Activated naive CD8-positive, alpha-beta T cell treated with anti-CD3 and anti-CD28 coated beads, Interleukin-2, amount 10 ng/mL, durations not matched to agents 7 days and 5 days (primary cell): ENCODE measurements at regions not wholly inside any gene's neighbourhood (a gene's known extent, or its start where the extent isn't known, plus 50 kb on each side); places are given as distances from the start of the nearest gene placed in this dataset.

Experiments used
- ATAC-seq: fragments of 150-1000 bp; cut with Tn5 transposase; one replicate; pipeline ENCODE4 v1.10.0; 2021; ENCODE audit warnings: low read depth, moderate library complexity
- POLR2A ChIA-PET: fragments of 350-600 bp; sonication (Branson Sonifier 250); formaldehyde crosslinking; loops from one replicate; lab custom pipeline; 2021; ENCODE audit warnings: antibody characterized with exemption; lab: Charles Lee
- DNase-seq: peaks from one replicate; pipeline ENCODE4 v3.0.0; 2021
- H3K27ac Mint-ChIP-seq: one replicate; pipeline ENCODE4 v1.8.0; 2022; ENCODE audit warnings: mild to moderate bottlenecking, mixed read lengths
- H3K27me3 Mint-ChIP-seq: one replicate; pipeline ENCODE4 v1.8.0; 2022; ENCODE audit warnings: mild to moderate bottlenecking, moderate library complexity, mixed read lengths
- H3K36me3 Mint-ChIP-seq: one replicate; pipeline ENCODE4 v1.8.0; 2021; ENCODE audit warnings: mild to moderate bottlenecking, mixed read lengths
- H3K4me1 Mint-ChIP-seq: one replicate; pipeline ENCODE4 v1.8.0; 2021; ENCODE audit warnings: mixed read lengths
- H3K4me3 Mint-ChIP-seq: one replicate; pipeline ENCODE4 v1.8.0; 2022; ENCODE audit warnings: mild to moderate bottlenecking, moderate library complexity, mixed read lengths
- H3K9me3 Mint-ChIP-seq: one replicate; pipeline ENCODE4 v1.8.0; 2021; ENCODE audit warnings: mixed read lengths

GRCh38 chr14:81681541-81681940 is 147.9 kb upstream of the SEL1L start:
- peaks cover 2% of the 10 kb centered on the region for H3K9me3 Mint-ChIP-seq
- no peaks in the 10 kb centered on the region for H3K36me3 Mint-ChIP-seq
- H3K4me1 Mint-ChIP-seq = no peaks in the 10 kb centered on the region
- H3K27me3 Mint-ChIP-seq = no peaks in the 10 kb centered on the region
- H3K4me3 Mint-ChIP-seq = no peak overlapping the region
- DNase-seq (no peak), ATAC-seq (no peak)
- POLR2A ChIA-PET = no interaction called here
- no peak overlapping the region for H3K27ac Mint-ChIP-seq

GRCh38 chr14:81682134-81682533 is 148.5 kb upstream of the SEL1L start:
- no peaks in the 10 kb centered on the region for H3K27me3 Mint-ChIP-seq
- no peak overlapping the region for H3K4me3 Mint-ChIP-seq
- no peaks in the 10 kb centered on the region for H3K36me3 Mint-ChIP-seq
- ATAC-seq (no peak), DNase-seq (no peak)
- peaks cover 2% of the 10 kb centered on the region for H3K9me3 Mint-ChIP-seq
- POLR2A ChIA-PET = no interaction called here
- no peaks in the 10 kb centered on the region for H3K4me1 Mint-ChIP-seq
- no peak overlapping the region for H3K27ac Mint-ChIP-seq

GRCh38 chr14:81682701-81683100 is 149.0 kb upstream of the SEL1L start:
- Mint-ChIP-seq H3K4me1 (no peaks in the 10 kb centered on the region), H3K36me3 (no peaks in the 10 kb centered on the region), H3K4me3 (no peak overlapping the region), H3K27ac (no peak overlapping the region), H3K27me3 (no peaks in the 10 kb centered on the region), H3K9me3 (peaks cover 2% of the 10 kb centered on the region)
- no peak for DNase-seq
- no peak for ATAC-seq
- POLR2A ChIA-PET = no interaction called here

- Mint-ChIP-seq H3K27me3 (no peaks in the 10 kb centered on the region), H3K4me1 (no peaks in the 10 kb centered on the region), H3K4me3 (no peak overlapping the region), H3K27ac (no peak overlapping the region), H3K36me3 (no peaks in the 10 kb centered on the region), H3K9me3 (peaks cover 2% of the 10 kb centered on the region)
- DNase-seq (no peak), ATAC-seq (no peak)
- POLR2A ChIA-PET = no interaction called here
Measured at GRCh38 chr14:81684696-81685095, 151.0 kb upstream of the SEL1L start.

GRCh38 chr14:81686512-81686911 is 152.9 kb upstream of the SEL1L start:
- no peak for DNase-seq
- Mint-ChIP-seq H3K4me1 (no peaks in the 10 kb centered on the region), H3K27ac (no peak overlapping the region), H3K36me3 (no peaks in the 10 kb centered on the region), H3K9me3 (peaks cover 2% of the 10 kb centered on the region), H3K27me3 (no peaks in the 10 kb centered on the region), H3K4me3 (no peak overlapping the region)
- no peak for ATAC-seq
- POLR2A ChIA-PET = no interaction called here

GRCh38 chr14:81691931-81692330 is 158.3 kb upstream of the SEL1L start:
- H3K36me3 Mint-ChIP-seq = no peaks in the 10 kb centered on the region
- H3K4me1 Mint-ChIP-seq = no peaks in the 10 kb centered on the region
- H3K9me3 Mint-ChIP-seq = no peaks in the 10 kb centered on the region
- DNase-seq (no peak), ATAC-seq (no peak)
- no peak overlapping the region for H3K27ac Mint-ChIP-seq
- POLR2A ChIA-PET = no interaction called here
- no peaks in the 10 kb centered on the region for H3K27me3 Mint-ChIP-seq
- H3K4me3 Mint-ChIP-seq = no peak overlapping the region

- Mint-ChIP-seq H3K4me3 (no peak overlapping the region), H3K36me3 (no peaks in the 10 kb centered on the region), H3K27ac (no peak overlapping the region), H3K9me3 (no peaks in the 10 kb centered on the region), H3K27me3 (peaks cover 3% of the 10 kb centered on the region), H3K4me1 (no peaks in the 10 kb centered on the region)
- ATAC-seq (no peak), DNase-seq (no peak)
- POLR2A ChIA-PET = no interaction called here
Measured at GRCh38 chr14:81694419-81694818, 160.8 kb upstream of the SEL1L start.

- H3K36me3 Mint-ChIP-seq = no peaks in the 10 kb centered on the region
- ATAC-seq (no peak), DNase-seq (no peak)
- no peaks in the 10 kb centered on the region for H3K27me3 Mint-ChIP-seq
- H3K9me3 Mint-ChIP-seq = peaks cover 2% of the 10 kb centered on the region
- H3K4me1 Mint-ChIP-seq = no peaks in the 10 kb centered on the region
- no peak overlapping the region for H3K4me3 Mint-ChIP-seq
- POLR2A ChIA-PET = no interaction called here
- no peak overlapping the region for H3K27ac Mint-ChIP-seq
Measured at GRCh38 chr14:81709681-81710080, 176.0 kb upstream of the SEL1L start.

GRCh38 chr14:81710232-81710845 is 176.7 kb upstream of the SEL1L start:
- H3K4me1 Mint-ChIP-seq = no peaks in the 10 kb centered on the region
- no peak for DNase-seq
- POLR2A ChIA-PET = no interaction called here

GRCh38 chr14:81715731-81716130 is 182.1 kb upstream of the SEL1L start:
- Mint-ChIP-seq H3K9me3 (peaks cover 2% of the 10 kb centered on the region), H3K27ac (no peak overlapping the region), H3K4me3 (no peak overlapping the region), H3K36me3 (no peaks in the 10 kb centered on the region), H3K27me3 (no peaks in the 10 kb centered on the region), H3K4me1 (no peaks in the 10 kb centered on the region)
- ATAC-seq (no peak), DNase-seq (no peak)
- POLR2A ChIA-PET = no interaction called here

More at GRCh38 chr14:81710232-81710845, 176.7 kb upstream of the SEL1L start:
- no peak overlapping the region for H3K4me3 Mint-ChIP-seq
- H3K27ac Mint-ChIP-seq = no peak overlapping the region
- ATAC-seq = no peak
- H3K27me3 Mint-ChIP-seq = no peaks in the 10 kb centered on the region
- H3K9me3 Mint-ChIP-seq = peaks cover 2% of the 10 kb centered on the region
- H3K36me3 Mint-ChIP-seq = no peaks in the 10 kb centered on the region

- no peaks in the 10 kb centered on the region for H3K4me1 Mint-ChIP-seq
- DNase-seq = no peak
- no peak for ATAC-seq
- no peak overlapping the region for H3K27ac Mint-ChIP-seq
- H3K36me3 Mint-ChIP-seq = no peaks in the 10 kb centered on the region
- no peaks in the 10 kb centered on the region for H3K27me3 Mint-ChIP-seq
- H3K9me3 Mint-ChIP-seq = peaks cover 2% of the 10 kb centered on the region
- POLR2A ChIA-PET = no interaction called here
- no peak overlapping the region for H3K4me3 Mint-ChIP-seq
Measured at GRCh38 chr14:81716953-81717352, 183.3 kb upstream of the SEL1L start.

- H3K27ac Mint-ChIP-seq = no peak overlapping the region
- POLR2A ChIA-PET = no interaction called here
- no peaks in the 10 kb centered on the region for H3K9me3 Mint-ChIP-seq
- ATAC-seq (no peak), DNase-seq (no peak)
- H3K27me3 Mint-ChIP-seq = peaks cover 2% of the 10 kb centered on the region
- no peaks in the 10 kb centered on the region for H3K4me1 Mint-ChIP-seq
- H3K4me3 Mint-ChIP-seq = no peak overlapping the region
- no peaks in the 10 kb centered on the region for H3K36me3 Mint-ChIP-seq
Measured at GRCh38 chr14:81723956-81724355, 190.3 kb upstream of the SEL1L start.

- H3K4me3 Mint-ChIP-seq = no peak overlapping the region
- no peaks in the 10 kb centered on the region for H3K9me3 Mint-ChIP-seq
- ATAC-seq (no peak), DNase-seq (no peak)
- POLR2A ChIA-PET = no interaction called here
- H3K4me1 Mint-ChIP-seq = no peaks in the 10 kb centered on the region
- no peak overlapping the region for H3K27ac Mint-ChIP-seq
- H3K27me3 Mint-ChIP-seq = peaks cover 2% of the 10 kb centered on the region
- no peaks in the 10 kb centered on the region for H3K36me3 Mint-ChIP-seq
Measured at GRCh38 chr14:81727218-81727617, 193.6 kb upstream of the SEL1L start.

GRCh38 chr14:81728447-81728846 is 194.8 kb upstream of the SEL1L start:
- peaks cover 2% of the 10 kb centered on the region for H3K27me3 Mint-ChIP-seq
- no peak overlapping the region for H3K4me3 Mint-ChIP-seq
- H3K36me3 Mint-ChIP-seq = no peaks in the 10 kb centered on the region
- no peaks in the 10 kb centered on the region for H3K9me3 Mint-ChIP-seq
- no peak overlapping the region for H3K27ac Mint-ChIP-seq
- DNase-seq (no peak), ATAC-seq (no peak)
- no peaks in the 10 kb centered on the region for H3K4me1 Mint-ChIP-seq
- POLR2A ChIA-PET = no interaction called here

GRCh38 chr14:81729622-81730021 is 196.0 kb upstream of the SEL1L start:
- Mint-ChIP-seq H3K4me3 (no peak overlapping the region), H3K27ac (no peak overlapping the region), H3K9me3 (no peaks in the 10 kb centered on the region), H3K4me1 (no peaks in the 10 kb centered on the region), H3K27me3 (no peaks in the 10 kb centered on the region), H3K36me3 (no peaks in the 10 kb centered on the region)
- POLR2A ChIA-PET = no interaction called here
- no peak for DNase-seq
- ATAC-seq = no peak
